ENCODE measurements at regions not wholly inside any gene's neighbourhood (a gene's known extent, or its start where the extent isn't known, plus 50 kb on each side); places are given as distances from the start of the nearest gene placed in this dataset.
"Not testable (repeated sequence)": the region's sequence is repeated elsewhere in the genome, so short reads cannot be mapped to it uniquely, and the experiment has no call there.

DNA sequence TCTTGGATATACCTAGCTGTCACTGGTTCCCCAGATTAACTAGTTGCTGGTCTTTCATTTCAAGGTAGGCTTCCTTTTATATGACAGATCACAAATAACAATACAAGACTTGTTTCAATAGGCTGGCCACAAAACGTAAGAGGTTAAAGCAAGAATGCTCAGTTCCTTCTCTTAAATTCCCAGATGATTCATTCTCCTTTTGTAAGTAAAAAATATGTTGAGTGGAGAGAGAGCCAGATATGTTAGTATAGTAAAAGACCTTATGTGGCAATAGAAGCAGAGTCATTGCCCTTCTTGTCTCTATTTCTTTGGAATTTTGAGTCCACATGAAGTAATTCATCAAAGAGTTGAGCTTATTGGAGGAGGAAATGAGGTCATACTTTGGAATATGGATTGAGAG lies 939.0 kb upstream of the ATXN7L3B start:
- no peak for DNase-seq
- no peak for TF ChIP-seq POLR2A (IDR thresholded peaks at IDR 0.05)
- no peak for TF ChIP-seq EP300 (IDR thresholded peaks at IDR 0.05)
- no peak for TF ChIP-seq POLR2AphosphoS5 (IDR thresholded peaks at IDR 0.05)
- Histone ChIP-seq H3K27me3 (no peaks in the 10 kb centered on the region), H3K4me1 (no peaks in the 10 kb centered on the region), H3K9me3 (no peaks in the 10 kb centered on the region), H3K27ac (no peak overlapping the region), H3K4me3 (no peak overlapping the region), H3K36me3 (no peaks in the 10 kb centered on the region)
- WGBS, 2 donors = 56 to 65% methylated on average over 1 of the region's 1 CpG
- intact Hi-C loops (cut with DNase I) = no loop called here

- DNase-seq = no peak
- H3K4me1 ChIP-seq = no peaks in the 10 kb centered on the region
- no peaks in the 10 kb centered on the region for H3K36me3 ChIP-seq
- 69 to 78% methylated on average over 2 of the region's 2 CpGs for WGBS, 2 donors
- H3K27ac ChIP-seq = no peak overlapping the region
- H3K4me3 ChIP-seq = no peak overlapping the region
- intact Hi-C loops (cut with DNase I) = no loop called here
- TF ChIP-seq POLR2AphosphoS5 (IDR thresholded peaks at IDR 0.05) (no peak), POLR2A (IDR thresholded peaks at IDR 0.05) (no peak), EP300 (IDR thresholded peaks at IDR 0.05) (no peak)
- TF ChIP-seq, protein P1, sequence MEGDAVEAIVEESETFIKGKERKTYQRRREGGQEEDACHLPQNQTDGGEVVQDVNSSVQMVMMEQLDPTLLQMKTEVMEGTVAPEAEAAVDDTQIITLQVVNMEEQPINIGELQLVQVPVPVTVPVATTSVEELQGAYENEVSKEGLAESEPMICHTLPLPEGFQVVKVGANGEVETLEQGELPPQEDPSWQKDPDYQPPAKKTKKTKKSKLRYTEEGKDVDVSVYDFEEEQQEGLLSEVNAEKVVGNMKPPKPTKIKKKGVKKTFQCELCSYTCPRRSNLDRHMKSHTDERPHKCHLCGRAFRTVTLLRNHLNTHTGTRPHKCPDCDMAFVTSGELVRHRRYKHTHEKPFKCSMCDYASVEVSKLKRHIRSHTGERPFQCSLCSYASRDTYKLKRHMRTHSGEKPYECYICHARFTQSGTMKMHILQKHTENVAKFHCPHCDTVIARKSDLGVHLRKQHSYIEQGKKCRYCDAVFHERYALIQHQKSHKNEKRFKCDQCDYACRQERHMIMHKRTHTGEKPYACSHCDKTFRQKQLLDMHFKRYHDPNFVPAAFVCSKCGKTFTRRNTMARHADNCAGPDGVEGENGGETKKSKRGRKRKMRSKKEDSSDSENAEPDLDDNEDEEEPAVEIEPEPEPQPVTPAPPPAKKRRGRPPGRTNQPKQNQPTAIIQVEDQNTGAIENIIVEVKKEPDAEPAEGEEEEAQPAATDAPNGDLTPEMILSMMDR (IDR thresholded peaks at IDR 0.05) = no peak
- no peaks in the 10 kb centered on the region for H3K27me3 ChIP-seq
- no peaks in the 10 kb centered on the region for H3K9me3 ChIP-seq
Observed at GRCh38 chr12:73599268-73599667, 938.4 kb upstream of the ATXN7L3B start.

- H3K27me3 ChIP-seq; H3K4me1 ChIP-seq; intact Hi-C loops (cut with DNase I); H3K9me3 ChIP-seq; H3K27ac ChIP-seq; H3K36me3 ChIP-seq; H3K4me3 ChIP-seq; DNase-seq: not testable (repeated sequence)
- WGBS, 2 donors = 72% methylated on average over 9 of the region's 9 CpGs
Observed at GRCh38 chr12:73605925-73606324, 931.7 kb upstream of the ATXN7L3B start.

- H3K4me1 ChIP-seq = no peaks in the 10 kb centered on the region
- H3K27me3 ChIP-seq = no peaks in the 10 kb centered on the region
- no peaks in the 10 kb centered on the region for H3K36me3 ChIP-seq
- TF ChIP-seq, protein P1 (IDR thresholded peaks at IDR 0.05) = no peak
- TF ChIP-seq POLR2A (IDR thresholded peaks at IDR 0.05) (no peak), EP300 (IDR thresholded peaks at IDR 0.05) (no peak), POLR2AphosphoS5 (IDR thresholded peaks at IDR 0.05) (no peak)
- intact Hi-C loops (cut with DNase I) = no loop called here
- no peak overlapping the region for H3K4me3 ChIP-seq
- DNase-seq = no peak
- H3K27ac ChIP-seq = no peak overlapping the region
- H3K9me3 ChIP-seq = peaks cover 0 to 3% (median 0%) of the 10 kb centered on the region in 4 donors
Observed at GRCh38 chr12:73612551-73612950, 925.1 kb upstream of the ATXN7L3B start.

DNA sequence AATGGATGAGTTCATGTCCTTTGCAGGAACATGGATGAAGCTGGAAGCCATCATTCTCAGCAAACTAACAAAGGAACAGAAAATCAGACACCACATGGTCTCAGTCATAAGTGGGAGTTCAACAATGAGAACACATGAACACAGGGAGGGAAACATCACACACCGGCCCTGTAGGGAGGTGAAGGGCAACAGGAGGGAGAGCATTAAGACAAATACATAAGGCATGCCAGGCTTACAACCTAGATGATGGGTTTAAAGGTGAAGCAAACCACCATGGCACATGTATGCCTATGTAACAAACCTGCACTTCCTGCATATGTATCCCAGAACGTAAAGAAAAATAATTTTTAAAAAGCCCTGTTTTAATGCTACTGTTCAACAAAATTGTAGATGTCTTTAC lies 914.2 kb upstream of the ATXN7L3B start:
- 84 to 88% methylated on average over 2 of the region's 2 CpGs for WGBS, 2 donors

DNA sequence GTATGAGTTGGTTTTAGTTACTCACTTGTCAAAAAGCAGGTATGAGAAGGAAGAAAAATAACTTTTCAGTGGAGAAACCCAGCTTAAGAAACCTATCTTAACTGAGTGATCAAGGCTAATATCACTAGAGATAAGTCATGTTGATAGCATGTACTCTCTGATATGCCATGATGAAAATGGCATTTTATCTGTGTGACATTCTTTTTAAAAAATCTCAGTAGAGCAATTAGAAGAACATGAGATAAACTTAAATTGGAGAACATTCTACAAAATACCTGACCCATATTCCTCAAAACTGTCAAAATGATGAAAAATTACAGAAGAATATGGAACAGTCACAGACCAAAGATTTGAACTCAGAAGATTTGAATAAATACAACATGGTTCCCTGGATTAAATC lies 912.4 kb upstream of the ATXN7L3B start:
- no peaks in the 10 kb centered on the region for H3K9me3 ChIP-seq
- no peaks in the 10 kb centered on the region for H3K27me3 ChIP-seq
- no peak overlapping the region for H3K4me3 ChIP-seq
- intact Hi-C loops (cut with DNase I) = no loop called here
- TF ChIP-seq EP300 (IDR thresholded peaks at IDR 0.05) (no peak), POLR2AphosphoS5 (IDR thresholded peaks at IDR 0.05) (no peak), POLR2A (IDR thresholded peaks at IDR 0.05) (no peak)
- TF ChIP-seq, protein P1 (IDR thresholded peaks at IDR 0.05) = no peak
- no peaks in the 10 kb centered on the region for H3K36me3 ChIP-seq
- H3K27ac ChIP-seq = no peak overlapping the region
- DNase-seq = no peak
- no peaks in the 10 kb centered on the region for H3K4me1 ChIP-seq

More for the DNA sequence above, 914.2 kb upstream of the ATXN7L3B start:
- Histone ChIP-seq H3K36me3 (no peaks in the 10 kb centered on the region), H3K4me1 (no peaks in the 10 kb centered on the region), H3K4me3 (no peak overlapping the region), H3K27me3 (no peaks in the 10 kb centered on the region), H3K27ac (no peak overlapping the region), H3K9me3 (no peaks in the 10 kb centered on the region)
- TF ChIP-seq POLR2A (IDR thresholded peaks at IDR 0.05) (no peak), EP300 (IDR thresholded peaks at IDR 0.05) (no peak), POLR2AphosphoS5 (IDR thresholded peaks at IDR 0.05) (no peak)
- TF ChIP-seq, protein P1 (IDR thresholded peaks at IDR 0.05) = no peak
- DNase-seq = no peak
- intact Hi-C loops (cut with DNase I) = no loop called here
